ENCODE measurements at regions not wholly inside any gene's neighbourhood (a gene's known extent, or its start where the extent isn't known, plus 50 kb on each side); places are given as distances from the start of the nearest gene placed in this dataset.

- POLR2A ChIA-PET = no interaction called here
- Histone ChIP-seq H3K4me2 (ENCODE audit: insufficient read depth, low read length) (no peak overlapping the region), H3K4me3 (no peak overlapping the region), H3K4me1 (replicated peaks in 1 of 2; ENCODE audit: control insufficient read depth in 2 of 2, insufficient read depth in 2 of 2, low read length in 2 of 2) (no peaks in the 10 kb centered on the region), H3K27ac (ENCODE audit: extremely low read depth, low read depth, low read length) (no peak overlapping the region), H3K9me1 (ENCODE audit: control insufficient read depth, insufficient read depth, low read length) (no peaks in the 10 kb centered on the region), H2AFZ (ENCODE audit: low read depth, low read length) (no peak overlapping the region), H4K20me1 (replicated peaks; ENCODE audit: control insufficient read depth, insufficient read depth, low read length) (no peaks in the 10 kb centered on the region), H3K79me2 (ENCODE audit: control insufficient read depth, insufficient read depth, low read length) (no peaks in the 10 kb centered on the region), H3K36me3 (ENCODE audit: control insufficient read depth, insufficient read depth, low read length) (no peaks in the 10 kb centered on the region), H3K9me3 (replicated peaks; ENCODE audit: control insufficient read depth, insufficient read depth, low read depth, low read length) (no peaks in the 10 kb centered on the region), H3K9ac (ENCODE audit: insufficient read depth in 1 of 2, low read depth in 2 of 2, low read length in 2 of 2) (no peak overlapping the region), H3K27me3 (ENCODE audit: control insufficient read depth in 2 of 2, insufficient read depth in 2 of 2, low read length in 2 of 2) (no peaks in the 10 kb centered on the region)
- intact Hi-C loops (cut with micrococcal nuclease) (no loop called here), in situ Hi-C loops (cut with MboI) (no loop called here)
- ATAC-seq (no peak), FAIRE-seq (no peak), DNase-seq (ENCODE audit: extremely low read depth in 1 of 4, low spot score in 3 of 4) (no peak)
- CTCF ChIA-PET (ENCODE audit: low intra/inter-chr PET ratio) = no interaction called here
- TF ChIP-seq ZNF232 (CRISPR knock-in tag; IDR thresholded peaks at IDR 0.05) (no peak), DIDO1 (tag; IDR thresholded peaks at IDR 0.05; ENCODE audit: low read depth) (no peak), TRIM24 (IDR thresholded peaks at IDR 0.05) (no peak), UBTF (IDR thresholded peaks at IDR 0.05; ENCODE audit: borderline replicate concordance in 1 of 2, low read depth in 2 of 2, low read length in 2 of 2) (no peak), ZNF239 (CRISPR knock-in tag; IDR thresholded peaks at IDR 0.05) (no peak), RCOR1 (IDR thresholded peaks at IDR 0.05; ENCODE audit: borderline replicate concordance in 1 of 2, low read depth in 2 of 2, low read length in 2 of 2) (no peak), CCNT2 (IDR thresholded peaks at IDR 0.05; ENCODE audit: borderline replicate concordance, extremely low read depth, insufficient read length, low read depth, low read length) (no peak), NFATC3 (IDR thresholded peaks at IDR 0.05) (no peak), TFAM (CRISPR knock-in tag; conservative IDR thresholded peaks at IDR 0.05) (no peak), NONO (IDR thresholded peaks at IDR 0.05; ENCODE audit: low read depth in 2 of 2, low read length in 1 of 2) (no peak), FOXO4 (CRISPR knock-in tag; IDR thresholded peaks at IDR 0.05) (no peak), EP300 (IDR thresholded peaks at IDR 0.05; ENCODE audit: low read length) (no peak), ZBTB12 (CRISPR knock-in tag; IDR thresholded peaks at IDR 0.05) (no peak)
- no TSS peak for BruUV-seq (replicated peaks)
Observed at GRCh38 chrX:98263135-98263534, 1379.4 kb downstream of the RPA4 start.
